ENCODE measurements at regions not wholly inside any gene's neighbourhood (a gene's known extent, or its start where the extent isn't known, plus 50 kb on each side); places are given as distances from the start of the nearest gene placed in this dataset.

DNA sequence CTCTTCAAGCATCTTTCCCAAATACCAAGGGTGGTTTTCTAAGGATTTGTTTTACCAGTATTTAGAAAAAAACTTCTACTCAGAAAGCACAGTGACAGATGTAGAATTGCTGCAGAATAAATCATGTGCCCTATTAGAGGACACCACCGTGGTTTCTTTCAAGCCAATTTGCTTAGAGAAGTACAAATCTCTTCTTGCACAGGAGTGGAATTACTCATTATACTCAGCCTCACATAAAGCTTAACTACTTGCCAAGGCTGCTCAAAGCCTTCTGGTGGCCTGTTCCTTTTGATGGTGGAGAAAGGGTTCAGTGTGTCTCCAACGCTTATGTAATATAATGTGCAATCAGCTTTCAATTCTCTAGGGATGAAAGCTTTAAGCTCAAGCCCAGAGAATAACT is 66.5 kb upstream of the CTNNA2 start:
- Mint-ChIP-seq H3K36me3 (ENCODE audit: low read depth) (no peaks in the 10 kb centered on the region), H3K4me1 (ENCODE audit: low read depth) (no peaks in the 10 kb centered on the region), H3K27me3 (no peaks in the 10 kb centered on the region), H3K4me3 (no peak overlapping the region), H3K9me3 (peaks cover 7% of the 10 kb centered on the region), H3K27ac (no peak overlapping the region)
- DNase-seq, result no peak
- H3K27ac ChIP-seq (ENCODE audit: low read depth in 1 of 2, low read length in 2 of 2), result no peak overlapping the region
- no peaks in the 10 kb centered on the region for H3K36me3 ChIP-seq (ENCODE audit: insufficient read depth, low read length)
- TF ChIP-seq, protein P1, sequence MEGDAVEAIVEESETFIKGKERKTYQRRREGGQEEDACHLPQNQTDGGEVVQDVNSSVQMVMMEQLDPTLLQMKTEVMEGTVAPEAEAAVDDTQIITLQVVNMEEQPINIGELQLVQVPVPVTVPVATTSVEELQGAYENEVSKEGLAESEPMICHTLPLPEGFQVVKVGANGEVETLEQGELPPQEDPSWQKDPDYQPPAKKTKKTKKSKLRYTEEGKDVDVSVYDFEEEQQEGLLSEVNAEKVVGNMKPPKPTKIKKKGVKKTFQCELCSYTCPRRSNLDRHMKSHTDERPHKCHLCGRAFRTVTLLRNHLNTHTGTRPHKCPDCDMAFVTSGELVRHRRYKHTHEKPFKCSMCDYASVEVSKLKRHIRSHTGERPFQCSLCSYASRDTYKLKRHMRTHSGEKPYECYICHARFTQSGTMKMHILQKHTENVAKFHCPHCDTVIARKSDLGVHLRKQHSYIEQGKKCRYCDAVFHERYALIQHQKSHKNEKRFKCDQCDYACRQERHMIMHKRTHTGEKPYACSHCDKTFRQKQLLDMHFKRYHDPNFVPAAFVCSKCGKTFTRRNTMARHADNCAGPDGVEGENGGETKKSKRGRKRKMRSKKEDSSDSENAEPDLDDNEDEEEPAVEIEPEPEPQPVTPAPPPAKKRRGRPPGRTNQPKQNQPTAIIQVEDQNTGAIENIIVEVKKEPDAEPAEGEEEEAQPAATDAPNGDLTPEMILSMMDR (IDR thresholded peaks at IDR 0.05), result no peak
- ChIA-PET CTCF (no interaction called here), POLR2A (no interaction called here)
- intact Hi-C loops (cut with DNase I, micrococcal nuclease), result no loop called here
- peaks cover 0 to 3% of the 10 kb centered on the region in 2 experiments for H3K9me3 ChIP-seq (ENCODE audit: control insufficient read depth in 1 of 2, insufficient read depth in 1 of 2, low read length in 2 of 2)
- ATAC-seq (ENCODE audit: poor library complexity), result no peak
- H3K27me3 ChIP-seq (ENCODE audit: control insufficient read depth in 1 of 2, insufficient read depth in 2 of 2, low read length in 2 of 2), result no peaks in the 10 kb centered on the region
- no peaks in the 10 kb centered on the region for H3K4me1 ChIP-seq (ENCODE audit: insufficient read depth, low read length)
- no peak overlapping the region for H3K4me3 ChIP-seq (ENCODE audit: low read length)

DNA sequence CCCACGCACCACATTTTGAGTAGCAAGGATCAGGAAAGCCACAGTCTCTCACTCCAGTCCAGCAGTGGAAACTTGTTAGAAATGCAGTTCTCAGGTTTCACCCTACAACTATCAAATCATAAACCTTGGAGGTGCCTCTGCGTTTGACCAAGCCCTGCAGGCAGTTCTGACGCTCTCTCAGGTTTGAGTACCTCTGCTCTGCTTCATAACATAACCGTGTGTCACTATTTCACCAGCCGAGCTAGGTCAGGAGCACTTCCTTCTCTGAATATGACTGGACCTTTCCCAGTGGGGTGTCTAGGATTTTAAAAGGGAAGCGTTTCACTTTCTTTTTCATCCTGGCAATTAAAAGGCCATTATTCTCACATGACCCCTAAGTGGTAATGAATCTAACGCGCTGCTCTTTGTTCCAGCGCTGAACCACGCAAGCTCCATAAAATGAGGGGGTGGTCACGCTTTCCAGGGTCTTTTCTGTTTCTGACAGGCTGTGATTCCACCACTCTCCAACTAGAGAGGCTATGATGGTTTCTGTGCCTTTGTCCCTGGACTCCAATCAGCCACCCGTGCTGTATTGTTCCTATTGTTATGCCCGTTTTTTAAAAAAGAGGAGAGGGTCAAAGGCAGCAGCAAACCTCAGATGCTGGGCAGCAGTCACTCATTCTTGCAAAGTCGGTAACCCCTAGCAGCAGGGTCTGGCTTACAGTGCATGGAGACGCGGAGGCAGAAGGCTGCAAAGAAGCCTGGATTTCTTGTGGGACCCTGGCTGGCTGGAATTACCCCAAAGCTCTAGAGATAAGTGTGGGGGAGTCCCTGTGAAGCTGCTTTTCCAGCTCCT is 75.2 kb upstream of the CTNNA2 start:
- Histone ChIP-seq H3K27me3 (ENCODE audit: control insufficient read depth in 1 of 2, insufficient read depth in 2 of 2, low read length in 2 of 2) (no peaks in the 10 kb centered on the region), H3K9me3 (ENCODE audit: control insufficient read depth in 1 of 2, insufficient read depth in 1 of 2, low read length in 2 of 2) (peaks cover under 1 to 22% of the 10 kb centered on the region in 2 experiments), H3K27ac (ENCODE audit: low read depth in 1 of 2, low read length in 2 of 2) (no peak overlapping the region), H3K4me3 (ENCODE audit: low read length) (no peak overlapping the region), H3K36me3 (ENCODE audit: insufficient read depth, low read length) (no peaks in the 10 kb centered on the region), H3K4me1 (ENCODE audit: insufficient read depth, low read length) (no peaks in the 10 kb centered on the region)
- Mint-ChIP-seq H3K27me3 (no peaks in the 10 kb centered on the region), H3K36me3 (ENCODE audit: low read depth) (no peaks in the 10 kb centered on the region), H3K27ac (no peak overlapping the region), H3K4me3 (no peak overlapping the region), H3K4me1 (ENCODE audit: low read depth) (no peaks in the 10 kb centered on the region), H3K9me3 (peaks cover 3% of the 10 kb centered on the region)
- intact Hi-C loops (cut with DNase I, micrococcal nuclease), result no loop called here
- ATAC-seq (ENCODE audit: poor library complexity) (no peak), DNase-seq (no peak)
- TF ChIP-seq, protein P1 (IDR thresholded peaks at IDR 0.05), result no peak
- ChIA-PET POLR2A (no interaction called here), CTCF (no interaction called here)

DNA sequence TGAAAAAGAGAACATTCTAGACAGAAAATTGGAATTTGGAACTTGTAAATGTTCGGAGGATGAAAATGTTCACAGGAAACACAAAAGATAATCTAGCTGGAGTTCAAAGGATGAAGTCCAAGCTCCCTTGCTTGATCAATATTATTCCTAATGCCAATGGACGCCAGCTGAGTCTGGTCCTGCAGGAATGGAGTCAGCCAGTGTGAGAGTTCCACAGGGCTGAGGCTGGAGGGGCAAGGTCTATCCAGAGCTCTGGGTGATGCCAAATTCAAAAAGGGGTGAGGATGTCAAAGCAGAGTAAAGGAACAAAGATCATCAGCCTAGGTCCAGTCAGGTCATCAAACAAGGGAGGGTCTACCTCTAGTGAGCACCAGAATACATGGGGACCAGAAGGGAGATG is 78.5 kb upstream of the CTNNA2 start:
- H3K36me3 ChIP-seq (ENCODE audit: insufficient read depth, low read length), result no peaks in the 10 kb centered on the region
- Mint-ChIP-seq H3K9me3 (peaks cover 5% of the 10 kb centered on the region), H3K36me3 (ENCODE audit: low read depth) (no peaks in the 10 kb centered on the region), H3K27ac (no peak overlapping the region), H3K4me1 (ENCODE audit: low read depth) (no peaks in the 10 kb centered on the region), H3K4me3 (no peak overlapping the region), H3K27me3 (no peaks in the 10 kb centered on the region)
- no peak for ATAC-seq (ENCODE audit: poor library complexity)
- no peak overlapping the region for H3K27ac ChIP-seq (ENCODE audit: low read depth in 1 of 2, low read length in 2 of 2)
- TF ChIP-seq, protein P1 (IDR thresholded peaks at IDR 0.05), result no peak
- H3K4me3 ChIP-seq (ENCODE audit: low read length), result no peak overlapping the region
- H3K9me3 ChIP-seq (ENCODE audit: control insufficient read depth in 1 of 2, insufficient read depth in 1 of 2, low read length in 2 of 2), result peaks cover 0 to 22% of the 10 kb centered on the region in 2 experiments
- no peaks in the 10 kb centered on the region for H3K27me3 ChIP-seq (ENCODE audit: control insufficient read depth in 1 of 2, insufficient read depth in 2 of 2, low read length in 2 of 2)
- POLR2A ChIA-PET, result no interaction called here
- H3K4me1 ChIP-seq (ENCODE audit: insufficient read depth, low read length), result no peaks in the 10 kb centered on the region
- DNase-seq, result no peak
- intact Hi-C loops (cut with DNase I, micrococcal nuclease), result no loop called here
- CTCF ChIA-PET, result no interaction called here
